H1 (cell line): ENCODE measurements at regions not wholly inside any gene's neighbourhood (a gene's known extent, or its start where the extent isn't known, plus 50 kb on each side); places are given as distances from the start of the nearest gene placed in this dataset.

Experiments
- CTCF ChIA-PET: fragments of 300-600 bp; sonication (Branson Sonifier 250); formaldehyde crosslinking; loops from one replicate; lab custom pipeline; 2021; ENCODE audit not compliant: partially characterized antibody; lab: Charles Lee
- POLR2A ChIA-PET: fragments of 300-600 bp; sonication (Branson Sonifier 250); formaldehyde crosslinking; loops from one replicate; lab custom pipeline; 2021; ENCODE audit warnings: inconsistent platforms; ENCODE audit not compliant: partially characterized antibody; lab: Charles Lee
- DNase-seq, 2 experiments: peaks; one replicate each; pipeline versions ENCODE4 v3.0.0 to v3.0.0-alpha.2; 2010 to 2022; ENCODE audit warnings: low spot score in 2 of 2, low read depth in 1 of 2, mixed read lengths in 1 of 2
- FAIRE-seq: peaks from 2 replicates; lab custom pipeline; 2011; peaks lifted over from hg19 to GRCh38; lab: Jason Lieb, UNC
- H2AFZ ChIP-seq: 2 replicates; pipeline ENCODE4 v1.8.1; 2012; ENCODE audit warnings: low read length, inconsistent platforms
- H2AK5ac ChIP-seq: 2 replicates; pipeline ENCODE4 v1.6.1; 2013; ENCODE audit warnings: low read depth, low read length
- H2BK120ac ChIP-seq: replicated peaks from 2 replicates; pipeline ENCODE3; 2013; ENCODE audit warnings: low read depth, low read length, inconsistent platforms
- H2BK12ac ChIP-seq: 2 replicates; pipeline ENCODE4 v1.6.1; 2013; ENCODE audit warnings: low read depth, low read length
- H2BK15ac ChIP-seq: 2 replicates; pipeline ENCODE4 v1.6.1; 2013; ENCODE audit warnings: low read length
- H2BK20ac ChIP-seq: 2 replicates; pipeline ENCODE4 v1.6.1; 2013; ENCODE audit warnings: low read length
- H2BK5ac ChIP-seq: 2 replicates; pipeline ENCODE4 v1.6.1; 2013; ENCODE audit warnings: low read depth, low read length
- H3K14ac ChIP-seq: 2 replicates; pipeline ENCODE4 v1.6.1; 2013; ENCODE audit warnings: inconsistent platforms; ENCODE audit not compliant: insufficient read length
- H3K18ac ChIP-seq: 2 replicates; pipeline ENCODE4 v1.6.1; 2013; ENCODE audit warnings: low read length; ENCODE audit errors: extremely low read depth
- H3K23ac ChIP-seq: 2 replicates; pipeline ENCODE4 v1.6.1; 2013; ENCODE audit warnings: inconsistent platforms; ENCODE audit not compliant: insufficient read length
- H3K23me2 ChIP-seq: 2 replicates; pipeline ENCODE4 v1.6.1; 2013; ENCODE audit warnings: low read depth, low read length
- H3K27ac ChIP-seq: 2 replicates; pipeline ENCODE4 v1.6.1; 2011; ENCODE audit warnings: low read depth, low read length, inconsistent platforms
- H3K27me3 ChIP-seq, 4 experiments: replicated peaks in 1 of 4; 1 replicate in 1 of 4; 2 replicates in 3 of 4; pipeline versions ENCODE4 v1.6.1 to v1.8.1; 2011 to 2013; ENCODE audit warnings: low read length in 3 of 4, mild to moderate bottlenecking in 3 of 4, inconsistent platforms in 2 of 4, mixed read lengths in 2 of 4, moderate library complexity in 1 of 4; ENCODE audit not compliant: control insufficient read depth in 3 of 4, insufficient read depth in 3 of 4; ENCODE audit errors: extremely low read depth in 1 of 4
- H3K36me3 ChIP-seq, 4 experiments: 2 replicates each; pipeline versions ENCODE4 v1.6.1 to v1.8.1; 2011 to 2013; ENCODE audit warnings: mild to moderate bottlenecking in 4 of 4, low read length in 3 of 4, moderate library complexity in 2 of 4, control low read depth in 1 of 4, inconsistent platforms in 1 of 4; ENCODE audit not compliant: insufficient read depth in 4 of 4, control insufficient read depth in 2 of 4
- H3K4ac ChIP-seq: replicated peaks from 2 replicates; pipeline ENCODE3; 2013; ENCODE audit warnings: low read length, low read depth, mixed read lengths, inconsistent platforms; ENCODE audit not compliant: insufficient read length
- H3K4me1 ChIP-seq, 4 experiments: replicated peaks in 1 of 4; 1 replicate in 1 of 4; 2 replicates in 3 of 4; pipeline versions ENCODE4 v1.6.1 to v1.8.1; 2011 to 2013; ENCODE audit warnings: low read length in 3 of 4, inconsistent platforms in 2 of 4, mixed read lengths in 1 of 4; ENCODE audit not compliant: insufficient read depth in 4 of 4, control insufficient read depth in 3 of 4
- H3K4me2 ChIP-seq, 2 experiments: 2 replicates each; pipeline versions ENCODE4 v1.6.1 to v1.8.1; 2011 to 2013; ENCODE audit warnings: low read depth in 2 of 2, low read length in 2 of 2, control low read depth in 1 of 2, inconsistent platforms in 1 of 2, mild to moderate bottlenecking in 1 of 2; ENCODE audit not compliant: insufficient read depth in 1 of 2
- H3K4me3 ChIP-seq, 4 experiments: fragments of 200-600, 300-600 bp in 1 of 4; sonication (generic), shearing (Covaris generic), sonication (Bioruptor Twin) in 1 of 4; 2 replicates each; pipeline versions ENCODE4 v1.5.1 to v1.8.1; 2011 to 2016; ENCODE audit warnings: low read length in 4 of 4, low read depth in 3 of 4, control low read depth in 2 of 4, inconsistent platforms in 2 of 4, mild to moderate bottlenecking in 2 of 4, mixed read lengths in 1 of 4, moderate library complexity in 1 of 4; ENCODE audit not compliant: insufficient read depth in 2 of 4; ENCODE audit errors: extremely low read depth in 1 of 4
- H3K56ac ChIP-seq: replicated peaks from 2 replicates; pipeline ENCODE3; 2013; ENCODE audit warnings: low read depth, mild to moderate bottlenecking, mixed read lengths, low read length, inconsistent platforms; ENCODE audit not compliant: insufficient read length
- H3K79me1 ChIP-seq: 2 replicates; pipeline ENCODE4 v1.6.1; 2013; ENCODE audit warnings: low read depth, low read length, control low read depth
- H3K79me2 ChIP-seq, 2 experiments: 2 replicates each; pipeline versions ENCODE4 v1.6.1 to v1.8.1; 2012 to 2013; ENCODE audit warnings: low read length in 2 of 2, mild to moderate bottlenecking in 2 of 2, inconsistent platforms in 1 of 2; ENCODE audit not compliant: insufficient read depth in 2 of 2, control insufficient read depth in 1 of 2
- H3K9ac ChIP-seq, 4 experiments: replicated peaks in 1 of 4; 1 replicate in 1 of 4; 2 replicates in 3 of 4; pipeline versions ENCODE4 v1.6.1 to v1.8.1; 2011 to 2013; ENCODE audit warnings: low read depth in 3 of 4, low read length in 3 of 4, control low read depth in 2 of 4, mild to moderate bottlenecking in 2 of 4, moderate library complexity in 2 of 4, inconsistent platforms in 1 of 4; ENCODE audit errors: extremely low read depth in 1 of 4
- H3K9me3 ChIP-seq, 2 experiments: 2 replicates each; pipeline versions ENCODE4 v1.6.1 to v1.8.1; 2012 to 2013; ENCODE audit warnings: mild to moderate bottlenecking in 2 of 2, moderate library complexity in 2 of 2, control low read depth in 1 of 2, inconsistent platforms in 1 of 2, low read depth in 1 of 2, low read length in 1 of 2, mixed read lengths in 1 of 2; ENCODE audit not compliant: insufficient read depth in 2 of 2
- H4K20me1 ChIP-seq, 2 experiments: replicated peaks in 1 of 2; 2 replicates each; pipeline versions ENCODE3 to v1.8.1; 2011 to 2013; ENCODE audit warnings: inconsistent platforms in 2 of 2, low read length in 2 of 2, mild to moderate bottlenecking in 1 of 2; ENCODE audit not compliant: insufficient read depth in 2 of 2, control insufficient read depth in 1 of 2
- H4K5ac ChIP-seq: 2 replicates; pipeline ENCODE4 v1.6.1; 2013; ENCODE audit warnings: low read length, low read depth, mixed read lengths, inconsistent platforms; ENCODE audit not compliant: insufficient read length
- H4K8ac ChIP-seq: 2 replicates; pipeline ENCODE4 v1.8.0; 2013; ENCODE audit warnings: mild to moderate bottlenecking, moderate library complexity, low read length, inconsistent platforms; ENCODE audit not compliant: insufficient read depth; ENCODE audit errors: extremely low read depth
- H4K91ac ChIP-seq: replicated peaks from 2 replicates; pipeline ENCODE3; 2013; ENCODE audit warnings: low read length, mixed read lengths, inconsistent platforms; ENCODE audit not compliant: insufficient read length
- BACH1 ChIP-seq: IDR thresholded peaks from 2 replicates; pipeline ENCODE4 v1.6.1; 2012; ENCODE audit warnings: low read length, improper control_type of control experiment
- CREB1 ChIP-seq: IDR thresholded peaks from 2 replicates; pipeline ENCODE4 v1.6.1; 2012; ENCODE audit warnings: inconsistent platforms
- EZH2 ChIP-seq: fragments of 200-600 bp; sonication (generic); IDR thresholded peaks from 2 replicates; pipeline ENCODE4 v1.7.1; 2012; ENCODE audit warnings: low read depth, mild to moderate bottlenecking, moderate library complexity, low read length, inconsistent platforms; ENCODE audit not compliant: severe bottlenecking
- GTF2F1 ChIP-seq: IDR thresholded peaks from 2 replicates; pipeline ENCODE4 v1.6.1; 2012; ENCODE audit warnings: low read depth, low read length, improper control_type of control experiment, borderline replicate concordance
- KDM4A ChIP-seq: IDR thresholded peaks from one replicate; pipeline ENCODE4 v1.7.1; 2012; ENCODE audit warnings: low read depth, mild to moderate bottlenecking, moderate library complexity, low read length, inconsistent platforms; ENCODE audit not compliant: severe bottlenecking
- KDM5A ChIP-seq: fragments of 200-600 bp; IDR thresholded peaks from 2 replicates; pipeline ENCODE4 v1.7.1; 2012; ENCODE audit warnings: mild to moderate bottlenecking, low read length, inconsistent platforms, mixed read lengths
- NRF1 ChIP-seq: IDR thresholded peaks from 2 replicates; pipeline ENCODE4 v1.6.1; 2011; ENCODE audit warnings: mild to moderate bottlenecking, low read depth, low read length, improper control_type of control experiment
- SAP30 ChIP-seq: fragments of 300-600 bp; sonication (generic); IDR thresholded peaks from 2 replicates; pipeline ENCODE4 v1.7.1; 2012; ENCODE audit warnings: low read length, moderate library complexity, mild to moderate bottlenecking, inconsistent platforms; ENCODE audit not compliant: insufficient read depth, insufficient replicate concordance
- TBP ChIP-seq: IDR thresholded peaks from 2 replicates; pipeline ENCODE4 v1.6.1; 2011; ENCODE audit warnings: low read depth, low read length, improper control_type of control experiment
- TCF12 ChIP-seq: IDR thresholded peaks from 2 replicates; pipeline ENCODE4 v1.6.1; 2011; ENCODE audit warnings: low read depth, mild to moderate bottlenecking, low read length
- WGBS, 2 experiments: shearing (Covaris generic) in 1 of 2; methylation state at CpG; one replicate each; pipeline versions ENCODE4 v1.1.6 to v1.1.7; 2013 to 2015; ENCODE audit warnings: low lambda C conversion rate in 2 of 2, mixed read lengths in 2 of 2, inconsistent platforms in 1 of 2, low coverage in 1 of 2, missing lambda C conversion rate in 1 of 2; ENCODE audit not compliant: insufficient replicate concordance in 2 of 2, insufficient coverage in 1 of 2, insufficient read length in 1 of 2; ENCODE audit errors: extremely low coverage in 1 of 2, missing lambda C conversion rate in 1 of 2; 5-methylcytosine and 5-hydroxymethylcytosine counted together
- TF ChIP-seq, protein P1 (sequence below): IDR thresholded peaks from 2 replicates; pipeline ENCODE4 v1.6.1; 2012; ENCODE audit warnings: inconsistent platforms

DNA sequence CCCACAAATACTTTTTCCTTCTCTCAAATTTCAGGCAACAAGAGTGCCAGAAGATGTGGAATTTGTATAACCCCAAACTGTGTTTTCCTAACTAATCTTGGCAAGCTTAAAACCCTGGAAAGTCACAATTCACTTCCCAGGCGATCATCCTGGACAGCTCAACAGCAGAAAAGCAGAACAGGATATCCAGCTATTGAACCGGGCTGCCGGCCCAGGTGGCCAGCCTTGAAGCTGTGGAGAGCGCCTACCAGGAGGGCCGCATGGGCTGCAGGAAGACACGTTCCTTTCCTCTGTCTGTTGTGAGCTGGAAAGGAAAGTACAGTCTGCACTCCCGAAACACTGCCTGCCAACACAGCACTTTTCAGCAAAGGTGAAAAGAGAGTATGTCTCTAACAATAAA is 719.7 kb upstream of the MARCKS start:
- Histone ChIP-seq H3K4ac (no peak overlapping the region), H3K9ac (no peak overlapping the region), H3K4me3 (no peak overlapping the region), H4K5ac (no peak overlapping the region), H3K23ac (no peak overlapping the region), H2AFZ (peak overlapping the region; percentile 55), H3K23me2 (no peaks in the 10 kb centered on the region), H3K14ac (no peak overlapping the region), H4K20me1 (no peaks in the 10 kb centered on the region), H2BK5ac (no peak overlapping the region), H2BK15ac (no peak overlapping the region), H3K27me3 (no peaks in the 10 kb centered on the region), H3K79me2 (no peaks in the 10 kb centered on the region), H3K4me2 (no peak overlapping the region), H3K4me1 (no peaks in the 10 kb centered on the region), H4K91ac (no peak overlapping the region), H3K79me1 (no peaks in the 10 kb centered on the region), H3K27ac (no peak overlapping the region), H2BK20ac (no peak overlapping the region), H3K9me3 (no peaks in the 10 kb centered on the region), H2BK120ac (no peak overlapping the region), H2BK12ac (no peak overlapping the region), H3K36me3 (no peaks in the 10 kb centered on the region), H2AK5ac (no peak overlapping the region), H3K56ac (no peak overlapping the region), H3K18ac (no peak overlapping the region)
- ChIA-PET POLR2A (interaction anchor here (1.0 kb wide), 1 partner anchor 721 kb away, joined by 3 read pairs; no protein-coding TSS in a partner anchor), CTCF (interaction anchor here (0.6 kb wide), 3 partner anchors 172 to 871 kb away, joined by 3 to 4 read pairs (median 3); no protein-coding TSS in a partner anchor)
- FAIRE-seq = no peak
- no peak for DNase-seq
- WGBS, 2 experiments = 88% methylated on average over 7 of the region's 7 CpGs; no CpG with 5 or more reads in 1 of the 2 experiments
- TF ChIP-seq KDM5A = no peak
- no peak for TF ChIP-seq EZH2
- TF ChIP-seq NRF1 = no peak
- TF ChIP-seq CREB1 = no peak
- no peak for TF ChIP-seq BACH1
- no peak for TF ChIP-seq KDM4A
- TF ChIP-seq, protein P1, sequence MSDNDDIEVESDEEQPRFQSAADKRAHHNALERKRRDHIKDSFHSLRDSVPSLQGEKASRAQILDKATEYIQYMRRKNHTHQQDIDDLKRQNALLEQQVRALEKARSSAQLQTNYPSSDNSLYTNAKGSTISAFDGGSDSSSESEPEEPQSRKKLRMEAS = no peak
- no peak for TF ChIP-seq TBP
- TF ChIP-seq GTF2F1 = no peak
- TF ChIP-seq SAP30 = no peak
- no peak for TF ChIP-seq TCF12
- TF ChIP-seq, all 59 proteins: peak for 0
- no peak overlapping the region for H4K8ac ChIP-seq
